ENCODE measurements at regions not wholly inside any gene's neighbourhood (a gene's known extent, or its start where the extent isn't known, plus 50 kb on each side); places are given as distances from the start of the nearest gene placed in this dataset.

DNA sequence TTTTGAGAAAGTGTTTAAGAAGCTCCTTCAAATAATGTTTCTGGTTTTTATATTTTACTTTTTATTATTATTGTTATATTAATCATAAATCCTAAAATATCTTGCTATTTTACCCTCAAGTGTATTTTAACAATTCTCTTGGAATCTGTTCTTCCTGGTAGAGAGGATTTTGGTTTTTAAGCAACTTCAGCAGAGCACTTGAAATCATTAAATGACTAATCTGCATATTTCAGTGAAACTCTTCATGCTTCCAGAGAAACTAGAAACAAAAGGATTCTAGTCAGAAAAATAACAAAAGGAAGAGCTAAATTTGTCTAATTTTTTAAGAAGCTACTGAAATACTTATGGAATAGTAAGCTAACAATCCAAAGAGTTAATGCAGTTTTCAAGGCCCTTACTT lies 1057.3 kb downstream of the TLE1 start:
- Histone ChIP-seq H3K9me3 (ENCODE audit: low read depth, low read length) (no peaks in the 10 kb centered on the region), H3K27ac (no peak overlapping the region), H3K4me3 (no peak overlapping the region), H3K36me3 (ENCODE audit: insufficient read depth, low read length) (no peaks in the 10 kb centered on the region), H3K9ac (ENCODE audit: insufficient read length) (no peak overlapping the region)
- TF ChIP-seq FOXP2 (optimal IDR thresholded peaks at IDR 0.05; ENCODE audit: control extremely low read depth, extremely low read length, insufficient read depth) (no peak), POLR2AphosphoS5 (IDR thresholded peaks at IDR 0.05; ENCODE audit: borderline replicate concordance, low read depth, low read length) (no peak), EZH2 (IDR thresholded peaks at IDR 0.05) (no peak)
- no peak for DNase-seq (ENCODE audit: low read depth, low spot score)

DNA sequence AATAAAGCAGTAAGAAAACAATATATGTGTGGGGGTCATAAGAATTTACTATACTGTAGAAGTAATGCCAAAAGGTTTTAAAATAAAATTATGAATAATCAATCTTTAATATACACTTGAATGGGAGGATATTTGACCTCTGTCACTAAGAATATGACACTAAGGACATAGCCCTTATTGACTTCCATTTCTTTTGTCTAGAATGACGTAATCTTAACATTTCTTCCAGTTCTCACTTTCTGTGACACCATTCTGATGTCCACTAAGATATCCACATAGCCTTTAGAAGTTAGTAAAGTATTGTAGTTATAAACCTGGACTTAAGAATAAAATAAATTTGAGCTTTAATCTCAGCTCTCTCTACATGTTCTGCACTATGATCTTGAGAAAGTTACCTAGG lies 1050.7 kb downstream of the TLE4 start:
- Histone ChIP-seq H3K9ac (ENCODE audit: insufficient read length) (no peak overlapping the region), H3K9me3 (ENCODE audit: low read depth, low read length) (no peaks in the 10 kb centered on the region), H3K4me3 (no peak overlapping the region), H3K27ac (no peak overlapping the region), H3K36me3 (ENCODE audit: insufficient read depth, low read length) (no peaks in the 10 kb centered on the region)
- no peak for DNase-seq (ENCODE audit: low read depth, low spot score)
- TF ChIP-seq POLR2AphosphoS5 (IDR thresholded peaks at IDR 0.05; ENCODE audit: borderline replicate concordance, low read depth, low read length) (no peak), FOXP2 (optimal IDR thresholded peaks at IDR 0.05; ENCODE audit: control extremely low read depth, extremely low read length, insufficient read depth) (no peak), EZH2 (IDR thresholded peaks at IDR 0.05) (no peak)

DNA sequence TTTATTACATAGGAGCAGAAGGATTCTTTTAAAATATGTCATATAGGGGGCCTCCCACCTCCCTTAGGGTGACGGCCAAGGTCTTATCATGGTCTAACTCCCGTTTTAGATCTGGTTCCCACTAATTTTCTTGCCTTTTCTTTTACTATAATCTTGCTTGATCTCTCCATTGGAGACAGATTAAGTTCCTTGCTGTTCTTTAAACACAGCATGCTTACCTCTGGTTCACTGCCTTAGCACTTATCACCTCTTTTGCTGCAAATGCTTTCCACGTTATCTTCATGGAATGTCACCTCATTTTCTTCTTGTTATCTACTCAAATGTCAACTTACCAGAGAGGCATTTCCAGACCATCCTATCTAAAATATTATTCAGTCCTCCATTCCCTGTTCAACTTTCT lies 1047.6 kb downstream of the TLE4 start:
- Histone ChIP-seq H3K4me3 (no peak overlapping the region), H3K36me3 (ENCODE audit: insufficient read depth, low read length) (no peaks in the 10 kb centered on the region), H3K9ac (ENCODE audit: insufficient read length) (no peak overlapping the region), H3K9me3 (ENCODE audit: low read depth, low read length) (no peaks in the 10 kb centered on the region), H3K27ac (no peak overlapping the region)
- DNase-seq (ENCODE audit: low read depth, low spot score), result no peak
- TF ChIP-seq EZH2 (IDR thresholded peaks at IDR 0.05) (no peak), FOXP2 (optimal IDR thresholded peaks at IDR 0.05; ENCODE audit: control extremely low read depth, extremely low read length, insufficient read depth) (no peak), POLR2AphosphoS5 (IDR thresholded peaks at IDR 0.05; ENCODE audit: borderline replicate concordance, low read depth, low read length) (no peak)

DNA sequence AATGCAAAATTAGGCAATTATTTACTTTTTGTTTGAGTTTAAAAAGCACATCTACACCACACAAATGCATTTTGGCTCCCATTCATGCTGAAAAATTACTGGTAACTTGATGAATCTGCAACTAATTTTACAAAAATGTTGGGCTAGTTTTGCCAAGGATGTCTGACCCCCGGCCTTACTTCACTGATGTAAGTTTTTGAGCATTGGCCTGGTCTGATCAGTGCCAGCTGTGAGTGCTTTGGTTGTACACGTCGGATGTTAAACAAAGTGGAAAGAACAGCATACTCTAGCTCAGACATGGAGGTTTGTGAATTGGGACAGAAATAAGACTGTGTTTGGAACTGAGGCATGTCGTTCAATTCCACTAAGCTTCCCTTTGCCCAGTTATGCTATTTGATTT lies 1044.2 kb downstream of the TLE4 start:
- H3K27ac ChIP-seq, result no peak overlapping the region
- H3K4me3 ChIP-seq, result no peak overlapping the region
- H3K9me3 ChIP-seq (ENCODE audit: low read depth, low read length), result no peaks in the 10 kb centered on the region
- H3K36me3 ChIP-seq (ENCODE audit: insufficient read depth, low read length), result no peaks in the 10 kb centered on the region
- TF ChIP-seq FOXP2 (optimal IDR thresholded peaks at IDR 0.05; ENCODE audit: control extremely low read depth, extremely low read length, insufficient read depth) (no peak), POLR2AphosphoS5 (IDR thresholded peaks at IDR 0.05; ENCODE audit: borderline replicate concordance, low read depth, low read length) (no peak), EZH2 (IDR thresholded peaks at IDR 0.05) (no peak)
- no peak for DNase-seq (ENCODE audit: low read depth, low spot score)
- no peak overlapping the region for H3K9ac ChIP-seq (ENCODE audit: insufficient read length)

DNA sequence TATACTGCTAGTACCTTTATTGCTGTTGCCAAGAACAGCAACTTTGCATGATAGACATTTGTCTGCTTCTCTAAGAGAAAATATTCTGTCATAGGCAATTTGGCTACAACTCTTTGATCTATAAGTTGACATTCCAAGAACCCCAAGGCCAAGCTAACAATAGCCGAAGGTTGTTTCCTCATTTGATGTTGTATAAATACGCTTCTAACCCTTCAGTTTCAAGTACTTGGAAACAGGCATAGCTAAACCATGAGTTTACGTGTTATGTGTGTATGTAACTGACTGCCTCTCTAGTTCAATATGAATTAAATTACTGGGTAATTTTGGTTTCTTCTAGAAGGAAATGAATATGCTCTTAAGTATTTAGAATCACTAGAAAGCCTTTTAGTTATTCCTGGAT lies 1034.0 kb downstream of the TLE4 start:
- DNase-seq (ENCODE audit: low read depth, low spot score), result no peak
- H3K9me3 ChIP-seq (ENCODE audit: low read depth, low read length), result no peaks in the 10 kb centered on the region
- no peaks in the 10 kb centered on the region for H3K36me3 ChIP-seq (ENCODE audit: insufficient read depth, low read length)
- H3K27ac ChIP-seq, result no peak overlapping the region
- no peak overlapping the region for H3K9ac ChIP-seq (ENCODE audit: insufficient read length)
- H3K4me3 ChIP-seq, result no peak overlapping the region
- no peak for TF ChIP-seq FOXP2 (optimal IDR thresholded peaks at IDR 0.05; ENCODE audit: control extremely low read depth, extremely low read length, insufficient read depth)
- TF ChIP-seq EZH2 (IDR thresholded peaks at IDR 0.05), result no peak
- no peak for TF ChIP-seq POLR2AphosphoS5 (IDR thresholded peaks at IDR 0.05; ENCODE audit: borderline replicate concordance, low read depth, low read length)

DNA sequence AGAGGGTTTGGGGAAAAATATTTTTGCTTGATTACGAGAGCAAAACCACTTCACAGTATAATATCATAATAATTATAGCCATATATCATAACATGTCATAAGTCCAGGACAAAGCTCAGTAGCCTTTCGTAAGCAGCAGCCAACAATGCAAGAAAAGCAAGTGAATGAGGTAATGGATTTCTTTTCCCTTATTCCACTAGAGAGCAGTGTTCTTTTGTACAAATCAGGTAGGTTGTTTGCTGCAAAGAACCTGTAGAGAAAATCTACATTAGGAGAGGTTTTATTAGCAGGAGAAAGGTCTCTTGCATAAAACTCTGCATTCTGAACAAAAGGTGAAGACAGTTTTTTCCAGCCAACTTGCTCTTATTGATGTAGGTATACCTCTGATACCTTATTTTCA lies 1033.4 kb downstream of the TLE4 start:
- Histone ChIP-seq H3K27ac (no peak overlapping the region), H3K9me3 (ENCODE audit: low read depth, low read length) (no peaks in the 10 kb centered on the region), H3K36me3 (ENCODE audit: insufficient read depth, low read length) (no peaks in the 10 kb centered on the region), H3K9ac (ENCODE audit: insufficient read length) (no peak overlapping the region), H3K4me3 (no peak overlapping the region)
- no peak for TF ChIP-seq POLR2AphosphoS5 (IDR thresholded peaks at IDR 0.05; ENCODE audit: borderline replicate concordance, low read depth, low read length)
- no peak for TF ChIP-seq FOXP2 (optimal IDR thresholded peaks at IDR 0.05; ENCODE audit: control extremely low read depth, extremely low read length, insufficient read depth)
- TF ChIP-seq EZH2 (IDR thresholded peaks at IDR 0.05), result no peak
- no peak for DNase-seq (ENCODE audit: low read depth, low spot score)

DNA sequence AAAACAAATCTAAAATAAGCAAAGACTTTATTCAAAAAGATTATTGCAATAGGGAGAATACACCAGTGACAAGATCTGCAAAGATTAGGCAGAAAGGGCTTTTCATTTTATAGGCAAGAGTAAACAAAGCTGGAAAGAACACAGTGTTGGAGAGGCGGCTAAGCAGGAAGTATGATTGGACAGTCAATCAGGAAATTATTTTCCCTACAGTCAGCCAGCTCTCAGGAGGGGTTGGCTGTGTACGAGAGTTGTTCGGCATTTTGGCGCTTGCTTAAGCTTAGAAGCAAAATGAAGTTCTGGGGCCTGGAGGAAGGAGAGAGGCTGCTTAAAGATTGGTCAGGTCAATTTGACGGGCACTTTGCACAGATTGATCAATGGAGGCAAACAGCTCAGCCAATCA lies 1030.5 kb downstream of the TLE4 start:
- no peak overlapping the region for H3K27ac ChIP-seq
- TF ChIP-seq FOXP2 (optimal IDR thresholded peaks at IDR 0.05; ENCODE audit: control extremely low read depth, extremely low read length, insufficient read depth), result no peak
- DNase-seq (ENCODE audit: low read depth, low spot score), result no peak
- H3K4me3 ChIP-seq, result no peak overlapping the region
- no peaks in the 10 kb centered on the region for H3K9me3 ChIP-seq (ENCODE audit: low read depth, low read length)
- H3K36me3 ChIP-seq (ENCODE audit: insufficient read depth, low read length), result no peaks in the 10 kb centered on the region
- no peak overlapping the region for H3K9ac ChIP-seq (ENCODE audit: insufficient read length)

DNA sequence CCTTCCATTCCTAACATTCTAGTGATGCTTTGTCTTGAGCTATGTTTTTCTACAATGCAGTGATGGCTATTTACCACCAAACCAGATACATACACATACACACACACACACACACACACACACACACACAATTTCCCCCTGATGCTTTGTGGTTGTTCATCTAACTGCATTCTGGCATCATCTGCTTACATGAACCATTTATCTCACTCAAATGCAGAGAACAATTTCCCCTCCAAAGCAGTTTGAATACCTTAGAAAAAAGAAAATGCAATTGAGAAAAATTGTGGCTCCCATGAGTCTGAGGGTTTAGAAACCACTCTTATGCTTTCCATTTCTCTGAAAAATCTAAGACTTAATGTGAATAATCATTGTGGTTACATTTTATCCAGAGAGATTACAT lies 1024.8 kb downstream of the TLE4 start:
- TF ChIP-seq FOXP2 (optimal IDR thresholded peaks at IDR 0.05; ENCODE audit: control extremely low read depth, extremely low read length, insufficient read depth), result no peak
- no peak for TF ChIP-seq EZH2 (IDR thresholded peaks at IDR 0.05)
- no peak for TF ChIP-seq POLR2AphosphoS5 (IDR thresholded peaks at IDR 0.05; ENCODE audit: borderline replicate concordance, low read depth, low read length)
- no peaks in the 10 kb centered on the region for H3K36me3 ChIP-seq (ENCODE audit: insufficient read depth, low read length)
- no peak overlapping the region for H3K9ac ChIP-seq (ENCODE audit: insufficient read length)
- no peaks in the 10 kb centered on the region for H3K9me3 ChIP-seq (ENCODE audit: low read depth, low read length)
- no peak for DNase-seq (ENCODE audit: low read depth, low spot score)
- H3K4me3 ChIP-seq, result no peak overlapping the region
- no peak overlapping the region for H3K27ac ChIP-seq

DNA sequence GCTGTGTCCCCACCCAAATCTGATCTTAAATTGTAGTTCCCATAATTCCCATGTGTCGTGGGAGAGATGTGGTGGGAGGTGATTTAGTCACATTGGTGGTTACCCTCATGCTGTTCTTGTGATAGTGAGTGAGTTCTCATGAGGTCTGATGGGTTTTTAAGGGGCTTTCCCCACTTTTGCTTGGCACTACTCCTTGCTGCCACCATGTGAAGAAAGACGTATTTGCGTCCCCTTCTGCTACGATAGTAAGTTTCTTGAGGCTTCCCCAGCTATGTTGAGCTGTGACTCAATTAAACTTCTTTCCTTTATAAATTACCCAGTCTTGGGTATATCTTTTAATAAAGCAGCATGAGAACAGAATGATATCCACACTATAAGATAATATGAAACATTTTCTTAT lies 1023.4 kb downstream of the TLE4 start:
- Histone ChIP-seq H3K36me3 (ENCODE audit: insufficient read depth, low read length) (no peaks in the 10 kb centered on the region), H3K9me3 (ENCODE audit: low read depth, low read length) (no peaks in the 10 kb centered on the region), H3K4me3 (no peak overlapping the region), H3K9ac (ENCODE audit: insufficient read length) (no peak overlapping the region), H3K27ac (no peak overlapping the region)
- no peak for TF ChIP-seq POLR2AphosphoS5 (IDR thresholded peaks at IDR 0.05; ENCODE audit: borderline replicate concordance, low read depth, low read length)
- no peak for TF ChIP-seq FOXP2 (optimal IDR thresholded peaks at IDR 0.05; ENCODE audit: control extremely low read depth, extremely low read length, insufficient read depth)
- TF ChIP-seq EZH2 (IDR thresholded peaks at IDR 0.05), result no peak
- DNase-seq (ENCODE audit: low read depth, low spot score), result no peak
